ENCODE measurements at regions not wholly inside any gene's neighbourhood (a gene's known extent, or its start where the extent isn't known, plus 50 kb on each side); places are given as distances from the start of the nearest gene placed in this dataset.

- peak; percentile 35 for TF ChIP-seq CTCF (IDR thresholded peaks at IDR 0.05; ENCODE audit: low read depth, low read length, missing control alignments)
- in situ Hi-C loops (cut with HindIII; ENCODE audit: low sequenced_read_pairs): no loop called here
- no peak for DNase-seq (ENCODE audit: low read depth)
- no peak overlapping the region for H3K4me3 ChIP-seq (ENCODE audit: low read depth, low read length)
Observed at GRCh38 chr22:47275605-47276449, 513.4 kb downstream of the TBC1D22A start.

- no peak overlapping the region for H3K4me3 ChIP-seq (ENCODE audit: low read depth, low read length)
- in situ Hi-C loops (cut with HindIII; ENCODE audit: low sequenced_read_pairs): no loop called here
- DNase-seq (ENCODE audit: low read depth): no peak
- no peak for TF ChIP-seq CTCF (IDR thresholded peaks at IDR 0.05; ENCODE audit: low read depth, low read length, missing control alignments)
Observed at GRCh38 chr22:47274196-47274595, 511.7 kb downstream of the TBC1D22A start.

GRCh38 chr22:47270463-47271135 is 508.1 kb downstream of the TBC1D22A start:
- DNase-seq (ENCODE audit: low read depth): no peak
- H3K4me3 ChIP-seq (ENCODE audit: low read depth, low read length): no peak overlapping the region
- no peak for TF ChIP-seq CTCF (IDR thresholded peaks at IDR 0.05; ENCODE audit: low read depth, low read length, missing control alignments)
- in situ Hi-C loops (cut with HindIII; ENCODE audit: low sequenced_read_pairs): no loop called here

GRCh38 chr22:47269516-47270088 is 507.2 kb downstream of the TBC1D22A start:
- no peak overlapping the region for H3K4me3 ChIP-seq (ENCODE audit: low read depth, low read length)
- in situ Hi-C loops (cut with HindIII; ENCODE audit: low sequenced_read_pairs): no loop called here
- DNase-seq (ENCODE audit: low read depth): no peak
- no peak for TF ChIP-seq CTCF (IDR thresholded peaks at IDR 0.05; ENCODE audit: low read depth, low read length, missing control alignments)

GRCh38 chr22:47267513-47268282 is 505.2 kb downstream of the TBC1D22A start:
- DNase-seq (ENCODE audit: low read depth): no peak
- H3K4me3 ChIP-seq (ENCODE audit: low read depth, low read length): no peak overlapping the region
- TF ChIP-seq CTCF (IDR thresholded peaks at IDR 0.05; ENCODE audit: low read depth, low read length, missing control alignments): no peak
- in situ Hi-C loops (cut with HindIII; ENCODE audit: low sequenced_read_pairs): no loop called here

- DNase-seq (ENCODE audit: low read depth): no peak
- in situ Hi-C loops (cut with HindIII; ENCODE audit: low sequenced_read_pairs): no loop called here
- no peak overlapping the region for H3K4me3 ChIP-seq (ENCODE audit: low read depth, low read length)
- TF ChIP-seq CTCF (IDR thresholded peaks at IDR 0.05; ENCODE audit: low read depth, low read length, missing control alignments): no peak
Observed at GRCh38 chr22:47266329-47266728, 503.9 kb downstream of the TBC1D22A start.
